ENCODE measurements at regions not wholly inside any gene's neighbourhood (a gene's known extent, or its start where the extent isn't known, plus 50 kb on each side); places are given as distances from the start of the nearest gene placed in this dataset.

- TF ChIP-seq, protein P1, sequence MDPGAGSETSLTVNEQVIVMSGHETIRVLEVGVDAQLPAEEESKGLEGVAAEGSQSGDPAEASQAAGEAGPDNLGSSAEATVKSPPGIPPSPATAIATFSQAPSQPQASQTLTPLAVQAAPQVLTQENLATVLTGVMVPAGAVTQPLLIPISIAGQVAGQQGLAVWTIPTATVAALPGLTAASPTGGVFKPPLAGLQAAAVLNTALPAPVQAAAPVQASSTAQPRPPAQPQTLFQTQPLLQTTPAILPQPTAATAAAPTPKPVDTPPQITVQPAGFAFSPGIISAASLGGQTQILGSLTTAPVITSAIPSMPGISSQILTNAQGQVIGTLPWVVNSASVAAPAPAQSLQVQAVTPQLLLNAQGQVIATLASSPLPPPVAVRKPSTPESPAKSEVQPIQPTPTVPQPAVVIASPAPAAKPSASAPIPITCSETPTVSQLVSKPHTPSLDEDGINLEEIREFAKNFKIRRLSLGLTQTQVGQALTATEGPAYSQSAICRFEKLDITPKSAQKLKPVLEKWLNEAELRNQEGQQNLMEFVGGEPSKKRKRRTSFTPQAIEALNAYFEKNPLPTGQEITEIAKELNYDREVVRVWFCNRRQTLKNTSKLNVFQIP (CRISPR knock-in tag; IDR thresholded peaks at IDR 0.05; ENCODE audit: borderline replicate concordance, low read depth) = no peak
- TF ChIP-seq OSR1 (CRISPR knock-in tag; IDR thresholded peaks at IDR 0.05) (no peak), ZC3H10 (CRISPR knock-in tag; IDR thresholded peaks at IDR 0.05) (no peak), SNAI2 (CRISPR knock-in tag; IDR thresholded peaks at IDR 0.05) (no peak), ESRRG (CRISPR knock-in tag; IDR thresholded peaks at IDR 0.05) (no peak)
Observed at GRCh38 chr3:84444726-84445521, 513.9 kb upstream of the CADM2 start (continued).

DNA sequence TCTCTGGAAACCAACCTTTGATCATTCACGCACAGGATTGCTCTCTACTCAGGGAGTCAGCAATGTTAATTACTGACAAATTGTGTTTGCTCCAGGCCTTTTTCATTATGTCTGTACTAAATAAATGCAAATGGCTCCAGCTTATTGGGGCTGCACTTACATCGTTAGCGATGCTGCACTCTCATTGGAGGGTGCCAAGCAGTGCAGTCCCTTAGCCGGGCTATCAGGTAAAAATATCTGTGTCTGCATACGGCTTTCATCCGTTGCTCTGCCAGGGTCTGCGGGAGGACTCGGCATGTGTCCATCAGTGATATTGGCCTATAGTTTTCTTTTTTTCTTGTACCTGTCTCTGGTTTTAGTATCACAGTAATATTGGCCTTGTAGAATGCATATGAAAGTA is 471.5 kb upstream of the CADM2 start:
- no peak for ATAC-seq
- TF ChIP-seq TCF4 (CRISPR knock-in tag; IDR thresholded peaks at IDR 0.05; ENCODE audit: borderline replicate concordance) = no peak
- TF ChIP-seq PPARA (CRISPR knock-in tag; IDR thresholded peaks at IDR 0.05; ENCODE audit: borderline replicate concordance) = no peak
- no peak for TF ChIP-seq ARNTL (CRISPR knock-in tag; IDR thresholded peaks at IDR 0.05; ENCODE audit: borderline replicate concordance, low read depth)
- TF ChIP-seq RARB (CRISPR knock-in tag; IDR thresholded peaks at IDR 0.05) = no peak
- TF ChIP-seq ZFP3 (CRISPR knock-in tag; IDR thresholded peaks at IDR 0.05) = no peak
- no peak for TF ChIP-seq ZNF70 (CRISPR knock-in tag; IDR thresholded peaks at IDR 0.05)
- no peak for TF ChIP-seq ZC3H10 (CRISPR knock-in tag; IDR thresholded peaks at IDR 0.05)
- no peak for TF ChIP-seq CSDC2 (CRISPR knock-in tag; IDR thresholded peaks at IDR 0.05)
- no peak for TF ChIP-seq OSR1 (CRISPR knock-in tag; IDR thresholded peaks at IDR 0.05)

DNA sequence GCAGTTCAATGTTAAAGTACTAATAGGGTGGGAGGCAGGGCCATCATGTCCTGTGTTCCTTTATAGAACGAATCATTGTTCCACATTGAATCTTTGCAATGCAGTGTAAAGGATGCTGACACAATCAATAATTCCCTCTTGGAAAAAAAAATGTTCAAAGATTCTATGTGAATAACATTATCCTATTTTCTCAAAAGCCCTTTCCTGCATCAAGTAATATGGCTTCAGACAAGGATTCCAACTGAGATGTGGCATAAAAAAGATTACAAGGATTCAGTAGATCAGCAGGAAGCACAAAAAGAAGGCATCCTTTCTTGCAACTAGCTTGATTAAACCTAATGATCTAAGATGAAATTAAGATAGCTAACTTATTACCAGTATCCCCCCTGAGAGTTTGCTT is 454.0 kb upstream of the CADM2 start:
- no peak for ATAC-seq
- TF ChIP-seq ESRRG (CRISPR knock-in tag; IDR thresholded peaks at IDR 0.05) (no peak), ZFP3 (CRISPR knock-in tag; IDR thresholded peaks at IDR 0.05) (no peak), CSDC2 (CRISPR knock-in tag; IDR thresholded peaks at IDR 0.05) (no peak), BACH2 (CRISPR knock-in tag; IDR thresholded peaks at IDR 0.05; ENCODE audit: borderline replicate concordance) (no peak), PATZ1 (CRISPR knock-in tag; IDR thresholded peaks at IDR 0.05; ENCODE audit: borderline replicate concordance) (no peak), SNAI2 (CRISPR knock-in tag; IDR thresholded peaks at IDR 0.05) (no peak), ZNF565 (CRISPR knock-in tag; conservative IDR thresholded peaks at IDR 0.05; ENCODE audit: low read depth) (no peak), RARB (CRISPR knock-in tag; IDR thresholded peaks at IDR 0.05) (no peak), PPARA (CRISPR knock-in tag; IDR thresholded peaks at IDR 0.05; ENCODE audit: borderline replicate concordance) (no peak), TOX (CRISPR knock-in tag; IDR thresholded peaks at IDR 0.05; ENCODE audit: borderline replicate concordance) (no peak), OSR1 (CRISPR knock-in tag; IDR thresholded peaks at IDR 0.05) (no peak), TCF4 (CRISPR knock-in tag; IDR thresholded peaks at IDR 0.05; ENCODE audit: borderline replicate concordance) (no peak), ISL1 (CRISPR knock-in tag; IDR thresholded peaks at IDR 0.05) (no peak), ARNTL (CRISPR knock-in tag; IDR thresholded peaks at IDR 0.05; ENCODE audit: borderline replicate concordance, low read depth) (no peak)
- TF ChIP-seq, protein P1 (CRISPR knock-in tag; IDR thresholded peaks at IDR 0.05; ENCODE audit: borderline replicate concordance, low read depth) = no peak
- TF ChIP-seq, protein P2, sequence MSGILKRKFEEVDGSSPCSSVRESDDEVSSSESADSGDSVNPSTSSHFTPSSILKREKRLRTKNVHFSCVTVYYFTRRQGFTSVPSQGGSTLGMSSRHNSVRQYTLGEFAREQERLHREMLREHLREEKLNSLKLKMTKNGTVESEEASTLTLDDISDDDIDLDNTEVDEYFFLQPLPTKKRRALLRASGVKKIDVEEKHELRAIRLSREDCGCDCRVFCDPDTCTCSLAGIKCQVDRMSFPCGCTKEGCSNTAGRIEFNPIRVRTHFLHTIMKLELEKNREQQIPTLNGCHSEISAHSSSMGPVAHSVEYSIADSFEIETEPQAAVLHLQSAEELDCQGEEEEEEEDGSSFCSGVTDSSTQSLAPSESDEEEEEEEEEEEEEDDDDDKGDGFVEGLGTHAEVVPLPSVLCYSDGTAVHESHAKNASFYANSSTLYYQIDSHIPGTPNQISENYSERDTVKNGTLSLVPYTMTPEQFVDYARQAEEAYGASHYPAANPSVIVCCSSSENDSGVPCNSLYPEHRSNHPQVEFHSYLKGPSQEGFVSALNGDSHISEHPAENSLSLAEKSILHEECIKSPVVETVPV (CRISPR knock-in tag; IDR thresholded peaks at IDR 0.05) = no peak
- TF ChIP-seq, protein P3, sequence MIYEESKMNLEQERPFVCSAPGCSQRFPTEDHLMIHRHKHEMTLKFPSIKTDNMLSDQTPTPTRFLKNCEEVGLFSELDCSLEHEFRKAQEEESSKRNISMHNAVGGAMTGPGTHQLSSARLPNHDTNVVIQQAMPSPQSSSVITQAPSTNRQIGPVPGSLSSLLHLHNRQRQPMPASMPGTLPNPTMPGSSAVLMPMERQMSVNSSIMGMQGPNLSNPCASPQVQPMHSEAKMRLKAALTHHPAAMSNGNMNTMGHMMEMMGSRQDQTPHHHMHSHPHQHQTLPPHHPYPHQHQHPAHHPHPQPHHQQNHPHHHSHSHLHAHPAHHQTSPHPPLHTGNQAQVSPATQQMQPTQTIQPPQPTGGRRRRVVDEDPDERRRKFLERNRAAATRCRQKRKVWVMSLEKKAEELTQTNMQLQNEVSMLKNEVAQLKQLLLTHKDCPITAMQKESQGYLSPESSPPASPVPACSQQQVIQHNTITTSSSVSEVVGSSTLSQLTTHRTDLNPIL (CRISPR knock-in tag; IDR thresholded peaks at IDR 0.05; ENCODE audit: low read depth) = no peak
- TF ChIP-seq, protein P4, sequence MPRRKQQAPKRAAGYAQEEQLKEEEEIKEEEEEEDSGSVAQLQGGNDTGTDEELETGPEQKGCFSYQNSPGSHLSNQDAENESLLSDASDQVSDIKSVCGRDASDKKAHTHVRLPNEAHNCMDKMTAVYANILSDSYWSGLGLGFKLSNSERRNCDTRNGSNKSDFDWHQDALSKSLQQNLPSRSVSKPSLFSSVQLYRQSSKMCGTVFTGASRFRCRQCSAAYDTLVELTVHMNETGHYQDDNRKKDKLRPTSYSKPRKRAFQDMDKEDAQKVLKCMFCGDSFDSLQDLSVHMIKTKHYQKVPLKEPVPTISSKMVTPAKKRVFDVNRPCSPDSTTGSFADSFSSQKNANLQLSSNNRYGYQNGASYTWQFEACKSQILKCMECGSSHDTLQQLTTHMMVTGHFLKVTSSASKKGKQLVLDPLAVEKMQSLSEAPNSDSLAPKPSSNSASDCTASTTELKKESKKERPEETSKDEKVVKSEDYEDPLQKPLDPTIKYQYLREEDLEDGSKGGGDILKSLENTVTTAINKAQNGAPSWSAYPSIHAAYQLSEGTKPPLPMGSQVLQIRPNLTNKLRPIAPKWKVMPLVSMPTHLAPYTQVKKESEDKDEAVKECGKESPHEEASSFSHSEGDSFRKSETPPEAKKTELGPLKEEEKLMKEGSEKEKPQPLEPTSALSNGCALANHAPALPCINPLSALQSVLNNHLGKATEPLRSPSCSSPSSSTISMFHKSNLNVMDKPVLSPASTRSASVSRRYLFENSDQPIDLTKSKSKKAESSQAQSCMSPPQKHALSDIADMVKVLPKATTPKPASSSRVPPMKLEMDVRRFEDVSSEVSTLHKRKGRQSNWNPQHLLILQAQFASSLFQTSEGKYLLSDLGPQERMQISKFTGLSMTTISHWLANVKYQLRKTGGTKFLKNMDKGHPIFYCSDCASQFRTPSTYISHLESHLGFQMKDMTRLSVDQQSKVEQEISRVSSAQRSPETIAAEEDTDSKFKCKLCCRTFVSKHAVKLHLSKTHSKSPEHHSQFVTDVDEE (CRISPR knock-in tag; IDR thresholded peaks at IDR 0.05) = no peak
